HG03571 (cell line): ENCODE measurements at regions not wholly inside any gene's neighbourhood (a gene's known extent, or its start where the extent isn't known, plus 50 kb on each side); places are given as distances from the start of the nearest gene placed in this dataset.
"Not testable (repeated sequence)": the region's sequence is repeated elsewhere in the genome, so short reads cannot be mapped to it uniquely, and the experiment has no call there.

Experiments
- ATAC-seq: cut with Tn5 transposase; IDR thresholded peaks from one replicate; pipeline ENCODE4 v1.9.1; 2021; ENCODE audit not compliant: unreplicated experiment

- no peak for ATAC-seq
Observed at GRCh38 chr7:87007038-87007437, 52.4 kb downstream of the ELAPOR2 start.

GRCh38 chr7:87004956-87005355, 54.5 kb downstream of the ELAPOR2 start:
- ATAC-seq, result no peak

GRCh38 chr7:87003872-87004798, 55.3 kb downstream of the ELAPOR2 start:
- peak; percentile 46 for ATAC-seq

- no peak for ATAC-seq
Observed at GRCh38 chr7:87001214-87001613, 58.2 kb downstream of the ELAPOR2 start.

GRCh38 chr7:87000344-87000743, 59.1 kb downstream of the ELAPOR2 start:
- no peak for ATAC-seq

- no peak for ATAC-seq
Observed at GRCh38 chr7:86999750-87000149, 59.7 kb downstream of the ELAPOR2 start.

GRCh38 chr7:86995814-86996213, 63.6 kb downstream of the ELAPOR2 start:
- ATAC-seq, result no peak

GRCh38 chr7:86995052-86995725, 64.3 kb downstream of the ELAPOR2 start:
- no peak for ATAC-seq

- peak; percentile 9 for ATAC-seq
Observed at GRCh38 chr7:86991771-86992191, 67.7 kb downstream of the ELAPOR2 start.

GRCh38 chr7:86991093-86991769, 68.2 kb downstream of the ELAPOR2 start:
- peak; percentile 91 for ATAC-seq

- ATAC-seq, result no peak
Observed at GRCh38 chr7:86989407-86989806, 70.0 kb downstream of the ELAPOR2 start.

GRCh38 chr7:86987834-86988233, 71.6 kb downstream of the ELAPOR2 start:
- ATAC-seq, result not testable (repeated sequence)

GRCh38 chr7:86987358-86987757, 72.1 kb downstream of the ELAPOR2 start:
- ATAC-seq, result not testable (repeated sequence)

- not testable (repeated sequence) for ATAC-seq
Observed at GRCh38 chr7:86985342-86985741, 74.1 kb downstream of the ELAPOR2 start.

- not testable (repeated sequence) for ATAC-seq
Observed at GRCh38 chr7:86983654-86984053, 75.8 kb downstream of the ELAPOR2 start.

- ATAC-seq, result not testable (repeated sequence)
Observed at GRCh38 chr7:86981937-86982336, 77.5 kb downstream of the ELAPOR2 start.

GRCh38 chr7:86981127-86981526, 78.3 kb downstream of the ELAPOR2 start:
- no peak for ATAC-seq

- no peak for ATAC-seq
Observed at GRCh38 chr7:86980223-86980622, 79.2 kb downstream of the ELAPOR2 start.

- ATAC-seq, result peak; percentile 77
Observed at GRCh38 chr7:86978808-86979506, 80.5 kb downstream of the ELAPOR2 start.

- ATAC-seq, result no peak
Observed at GRCh38 chr7:86976958-86977357, 82.5 kb downstream of the ELAPOR2 start.

- no peak for ATAC-seq
Observed at GRCh38 chr7:86975914-86976313, 83.5 kb downstream of the ELAPOR2 start.
